NOMO-1 treated with dmso at 0.1 percent for 144 hours (cell line): ENCODE measurements at regions not wholly inside any gene's neighbourhood (a gene's known extent, or its start where the extent isn't known, plus 50 kb on each side); places are given as distances from the start of the nearest gene placed in this dataset.
"Not testable (repeated sequence)": the region's sequence is repeated elsewhere in the genome, so short reads cannot be mapped to it uniquely, and the experiment has no call there.

Experiments used
- DNase-seq: peaks from one replicate; lab custom pipeline; 2025; ENCODE audit not compliant: unreplicated experiment; lab: John Stamatoyannopoulos, UW

GRCh38 chr5:158451993-158452672 lies 593.2 kb upstream of the CLINT1 start:
- DNase-seq = no peak

DNA sequence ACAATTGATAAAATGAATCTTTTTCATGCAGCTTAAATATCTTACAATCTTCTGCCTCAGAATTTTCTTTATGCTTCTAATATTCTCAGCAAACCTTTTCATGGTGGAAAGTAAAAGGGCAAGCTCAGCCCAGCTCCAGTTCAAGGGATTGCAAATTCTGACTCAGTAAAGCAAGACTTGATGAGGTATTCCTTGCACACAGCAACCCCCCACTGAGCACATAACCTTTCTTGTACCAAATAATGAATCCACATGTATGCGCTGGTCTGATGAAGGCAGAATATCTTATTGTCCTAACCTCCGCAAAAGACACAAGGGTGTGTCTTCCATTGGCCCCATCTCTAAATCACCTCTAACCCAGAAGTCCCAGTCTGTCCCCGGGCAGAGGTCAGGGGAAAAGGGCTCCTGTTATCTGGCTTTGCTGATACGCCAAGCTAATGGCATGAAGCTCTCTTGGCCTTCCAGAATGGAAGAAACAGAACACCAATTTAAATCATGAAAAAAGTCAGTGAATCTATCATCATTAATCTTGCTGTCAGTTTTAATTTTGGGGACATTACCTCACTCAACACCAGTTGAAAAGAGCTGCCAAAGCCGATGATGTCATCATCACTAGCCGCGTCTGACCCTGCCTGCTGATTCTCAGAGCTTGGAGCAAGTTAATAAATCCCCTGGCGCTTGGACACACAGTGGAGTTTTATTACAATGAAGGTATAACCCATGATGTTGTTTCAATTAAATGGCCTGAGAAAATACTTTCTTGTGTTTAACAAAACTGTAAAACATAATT lies 592.5 kb upstream of the CLINT1 start:
- DNase-seq = no peak

DNA sequence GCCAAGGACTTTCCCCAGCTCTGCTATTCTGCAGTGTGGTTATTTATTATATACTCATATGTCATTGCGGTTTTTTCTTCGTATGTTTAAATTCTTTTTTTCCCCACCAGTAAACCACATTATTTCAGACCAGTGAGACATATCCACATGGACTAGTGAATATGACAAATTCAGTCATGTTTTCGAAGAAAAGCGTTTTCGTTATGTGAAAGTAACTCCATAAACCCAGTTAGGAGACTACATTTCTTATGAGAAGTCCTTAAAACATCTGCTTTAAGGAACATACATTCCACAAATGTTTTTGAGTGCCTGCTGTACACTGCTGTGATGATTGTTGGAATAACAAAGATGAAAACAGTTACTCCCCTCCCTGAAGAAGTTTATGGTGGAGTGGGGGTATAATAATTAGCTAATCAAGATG lies 591.8 kb upstream of the CLINT1 start:
- no peak for DNase-seq

GRCh38 chr5:158446761-158447160 lies 587.8 kb upstream of the CLINT1 start:
- not testable (repeated sequence) for DNase-seq

DNA sequence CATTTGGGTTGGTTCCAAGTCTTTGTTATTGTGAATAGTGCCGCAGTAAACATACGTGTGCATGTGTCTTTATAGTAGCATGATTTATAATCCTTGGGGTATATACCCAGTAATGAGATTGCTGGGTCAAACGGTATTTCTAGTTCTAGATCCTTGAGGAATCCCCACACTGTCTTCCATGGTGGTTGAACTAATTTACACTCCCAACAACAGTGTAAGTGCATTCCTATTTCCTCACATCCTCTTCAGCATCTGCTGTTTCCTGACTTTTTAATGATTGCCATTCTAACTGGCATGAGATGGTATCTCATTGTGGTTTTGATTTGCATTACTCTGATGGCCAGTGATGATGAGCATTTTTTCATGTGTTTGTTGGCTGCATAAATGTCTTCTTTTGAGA lies 580.3 kb upstream of the CLINT1 start:
- not testable (repeated sequence) for DNase-seq

- peak; percentile 23 for DNase-seq
These were observed 577.5 kb upstream of the CLINT1 start for GRCh38 chr5:158436271-158437065.

GRCh38 chr5:158435161-158435616 lies 576.2 kb upstream of the CLINT1 start:
- no peak for DNase-seq

DNA sequence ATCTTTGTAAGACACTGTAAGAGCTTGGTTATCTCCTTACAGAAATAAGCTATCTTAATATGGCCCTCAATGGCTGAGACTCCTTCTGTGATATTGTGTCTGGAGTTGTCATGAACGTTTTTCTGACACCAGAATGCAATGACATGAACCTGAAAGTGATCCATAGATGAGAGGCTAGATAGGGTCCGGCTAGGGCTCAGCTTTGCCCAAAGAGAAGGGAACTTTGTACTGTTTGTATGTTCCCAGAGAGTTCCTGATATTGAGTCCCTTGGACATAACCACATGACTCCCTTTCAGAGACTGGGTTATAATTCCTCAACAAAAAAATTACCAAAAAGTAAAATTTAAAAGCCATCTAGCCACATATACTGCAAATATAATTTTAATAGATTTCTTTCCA lies 575.8 kb upstream of the CLINT1 start:
- no peak for DNase-seq

DNA sequence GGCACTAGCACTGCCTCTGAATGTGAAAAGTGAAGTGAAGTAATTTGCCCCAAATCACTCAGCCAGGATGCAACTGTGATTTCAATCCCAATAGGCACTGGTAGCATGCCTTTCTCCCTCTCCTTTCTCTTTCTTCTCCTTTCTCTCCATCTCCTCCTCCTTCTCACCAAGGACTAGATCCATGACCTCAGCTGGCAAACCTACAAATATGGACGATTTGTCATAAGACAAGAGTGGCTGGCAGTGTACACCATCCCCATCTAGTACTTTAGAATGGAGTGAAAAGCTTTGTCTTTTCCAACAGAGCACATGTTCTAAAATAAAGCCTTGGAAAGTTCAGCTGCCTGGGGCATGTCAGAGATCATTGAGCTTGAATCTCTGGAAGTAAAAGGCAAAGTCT lies 574.7 kb upstream of the CLINT1 start:
- no peak for DNase-seq

DNA sequence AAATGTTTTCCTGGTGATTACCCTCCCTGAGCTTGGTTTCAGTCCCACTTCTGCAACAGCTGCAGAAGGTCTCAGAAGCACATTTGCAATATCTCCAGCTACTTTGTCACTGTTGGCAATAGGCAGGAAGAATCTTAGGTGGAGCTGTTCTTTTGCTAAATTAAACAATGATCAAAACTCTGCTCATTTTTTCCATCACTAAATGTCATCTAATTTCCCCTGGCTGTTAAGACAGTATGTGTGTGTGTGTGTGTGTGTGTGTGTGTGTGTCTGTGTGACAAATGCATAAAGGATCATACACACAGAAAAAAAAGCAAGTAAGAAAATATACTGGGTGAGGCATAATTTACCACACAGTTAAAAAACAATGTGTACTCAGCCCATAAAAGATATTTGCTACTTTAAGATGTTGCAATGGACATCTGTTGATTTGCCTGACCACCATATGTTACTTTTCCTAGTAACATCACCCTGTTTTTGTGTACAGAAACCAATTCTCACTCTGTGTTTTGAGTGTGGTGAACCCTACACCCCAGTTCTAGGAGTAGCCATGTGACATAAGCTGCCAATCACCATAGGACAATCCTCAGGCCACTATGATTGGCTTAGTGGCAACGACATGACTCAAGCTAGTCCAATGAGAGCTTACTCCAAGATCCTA lies 572.6 kb upstream of the CLINT1 start:
- DNase-seq = no peak

DNA sequence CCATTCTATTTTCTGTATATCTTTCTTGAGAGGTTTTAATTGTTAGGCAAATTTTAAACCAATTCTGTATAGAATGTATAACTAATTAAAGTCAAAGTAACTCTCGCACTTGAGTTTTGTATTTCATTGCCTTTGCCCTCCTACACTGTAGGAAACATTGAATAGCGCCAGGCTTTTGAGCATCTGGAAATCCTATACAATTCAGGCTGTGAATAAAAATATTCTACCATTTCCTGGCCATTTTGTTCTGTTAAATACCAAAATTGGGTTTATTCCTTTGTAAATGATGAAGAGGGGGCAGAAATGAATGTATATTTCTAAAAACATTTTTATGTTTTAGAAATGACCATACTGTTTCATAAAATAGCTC lies 571.8 kb upstream of the CLINT1 start:
- DNase-seq = no peak

DNA sequence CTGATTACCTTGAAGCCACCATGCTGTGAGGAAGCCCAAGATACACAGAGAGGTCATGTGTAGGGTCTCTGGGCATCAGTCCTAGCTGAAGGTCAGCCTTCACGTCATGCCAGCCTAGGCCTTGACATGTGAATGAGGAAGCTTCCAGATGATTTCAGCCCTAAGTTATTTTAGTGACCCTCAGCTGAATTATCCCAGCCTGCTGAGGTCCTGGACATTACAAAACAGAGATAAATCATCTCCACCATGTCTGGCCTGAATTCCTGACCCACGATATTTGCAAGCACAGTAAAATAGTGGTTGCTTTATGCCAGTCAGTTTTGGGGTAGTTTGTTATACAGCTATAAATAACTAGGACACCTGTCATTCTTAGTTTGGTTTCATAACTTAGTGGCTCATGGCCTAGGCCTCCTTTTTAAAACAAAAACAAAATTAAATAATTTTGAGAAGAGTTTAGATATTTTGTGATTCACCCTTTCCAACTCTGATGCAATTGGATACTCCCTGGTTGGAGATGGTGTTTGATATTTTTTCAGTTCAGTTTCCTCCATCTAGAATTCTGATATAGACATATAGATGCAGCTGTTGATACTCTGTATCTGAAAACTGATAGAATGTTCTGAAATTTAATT lies 571.3 kb upstream of the CLINT1 start:
- no peak for DNase-seq

- no peak for DNase-seq
These were observed 570.6 kb upstream of the CLINT1 start for GRCh38 chr5:158429564-158429963.

DNA sequence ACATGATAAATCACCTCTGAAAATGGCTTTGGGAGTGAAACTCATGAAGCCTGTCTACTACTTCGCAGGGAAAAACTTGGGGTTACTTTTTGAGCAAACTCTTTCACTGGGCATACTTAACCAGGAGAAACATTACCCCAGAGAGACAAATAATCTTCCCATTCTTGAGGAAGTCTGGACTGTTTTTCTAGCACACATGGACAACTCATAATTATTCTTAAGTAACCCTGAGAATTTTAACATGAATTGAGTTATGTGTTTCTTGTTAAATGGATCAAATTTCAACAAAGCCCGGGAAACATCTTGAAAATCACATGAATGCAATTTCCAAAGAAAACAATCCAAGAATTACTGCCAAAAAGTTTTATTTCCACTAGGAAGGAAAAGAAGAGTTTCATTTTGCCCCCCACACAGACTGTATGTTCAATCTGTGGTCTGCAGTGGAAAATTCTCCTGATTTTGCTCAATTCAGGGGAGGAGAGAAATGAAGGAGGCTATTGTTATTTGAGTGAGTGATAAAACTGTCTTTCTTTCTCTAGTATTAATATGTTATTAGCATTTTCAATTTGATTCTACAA lies 564.8 kb upstream of the CLINT1 start:
- no peak for DNase-seq

GRCh38 chr5:158422653-158423515 lies 563.9 kb upstream of the CLINT1 start:
- no peak for DNase-seq

DNA sequence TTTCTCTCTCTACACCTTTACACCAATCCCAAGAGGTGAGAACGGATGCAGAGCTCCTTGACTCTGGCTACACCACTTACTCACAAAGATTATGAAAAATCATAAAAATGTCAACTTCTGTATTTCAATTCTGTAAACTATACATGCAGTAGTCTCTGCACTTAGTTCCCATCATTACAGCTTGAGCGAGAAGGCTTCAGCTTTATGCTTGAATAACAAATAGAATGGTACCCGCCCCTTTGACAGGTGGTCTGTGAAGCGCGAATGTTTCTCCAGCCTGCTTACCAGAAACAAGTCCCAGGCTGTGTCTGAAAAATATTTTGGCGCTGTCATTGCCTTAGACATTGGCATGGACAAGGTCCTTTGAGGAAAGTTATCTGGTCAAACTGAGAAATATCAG lies 562.4 kb upstream of the CLINT1 start:
- DNase-seq = no peak

- no peak for DNase-seq
These were observed 560.2 kb upstream of the CLINT1 start for GRCh38 chr5:158419186-158419585.

GRCh38 chr5:158414780-158415179 lies 555.8 kb upstream of the CLINT1 start:
- no peak for DNase-seq

DNA sequence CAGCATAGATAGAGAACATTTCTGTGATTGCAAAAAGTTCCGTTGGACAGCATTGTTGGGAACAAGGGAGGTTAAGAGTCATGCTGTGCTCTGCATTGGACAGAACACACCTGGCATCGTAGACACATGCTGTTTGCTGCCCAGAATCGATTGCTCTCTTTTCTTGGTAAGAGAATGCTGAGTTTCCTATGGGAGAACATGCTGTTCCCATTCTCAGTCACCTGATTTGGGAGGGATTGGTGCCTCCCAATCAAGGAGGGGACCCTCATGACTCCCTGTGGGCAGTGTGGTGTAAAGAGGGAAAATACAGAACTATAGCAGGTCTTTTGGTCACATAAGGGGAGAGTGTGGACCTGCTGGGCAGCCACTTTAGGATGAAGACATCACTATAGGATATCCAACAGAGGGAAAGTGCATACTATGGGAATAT lies 555.4 kb upstream of the CLINT1 start:
- DNase-seq = no peak
